NCI-H345 (cell line): ENCODE measurements at regions not wholly inside any gene's neighbourhood (a gene's known extent, or its start where the extent isn't known, plus 50 kb on each side); places are given as distances from the start of the nearest gene placed in this dataset.

Experiments used
- DNase-seq: peaks from one replicate; lab custom pipeline; 2025; lab: John Stamatoyannopoulos, UW

DNA sequence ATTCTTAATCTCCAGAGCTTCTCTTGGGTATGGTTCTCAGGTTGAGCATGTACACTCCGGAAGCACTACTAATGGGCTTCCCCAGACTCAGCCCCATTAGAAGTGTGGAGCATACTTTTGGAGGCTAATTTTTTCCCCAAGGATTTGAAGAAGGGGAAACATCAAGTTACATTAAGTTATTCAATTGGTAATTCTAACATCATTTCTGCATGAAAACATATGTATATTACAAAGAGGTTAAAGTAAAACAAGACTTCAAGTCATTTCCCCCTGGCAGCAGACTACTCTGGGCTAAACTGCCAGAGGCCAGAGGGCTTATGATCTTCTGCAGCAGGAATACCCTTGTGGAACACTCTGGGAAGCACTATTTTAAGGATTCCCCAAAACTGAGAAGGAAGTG, 227.7 kb upstream of the STK17B start:
- DNase-seq, result no peak

DNA sequence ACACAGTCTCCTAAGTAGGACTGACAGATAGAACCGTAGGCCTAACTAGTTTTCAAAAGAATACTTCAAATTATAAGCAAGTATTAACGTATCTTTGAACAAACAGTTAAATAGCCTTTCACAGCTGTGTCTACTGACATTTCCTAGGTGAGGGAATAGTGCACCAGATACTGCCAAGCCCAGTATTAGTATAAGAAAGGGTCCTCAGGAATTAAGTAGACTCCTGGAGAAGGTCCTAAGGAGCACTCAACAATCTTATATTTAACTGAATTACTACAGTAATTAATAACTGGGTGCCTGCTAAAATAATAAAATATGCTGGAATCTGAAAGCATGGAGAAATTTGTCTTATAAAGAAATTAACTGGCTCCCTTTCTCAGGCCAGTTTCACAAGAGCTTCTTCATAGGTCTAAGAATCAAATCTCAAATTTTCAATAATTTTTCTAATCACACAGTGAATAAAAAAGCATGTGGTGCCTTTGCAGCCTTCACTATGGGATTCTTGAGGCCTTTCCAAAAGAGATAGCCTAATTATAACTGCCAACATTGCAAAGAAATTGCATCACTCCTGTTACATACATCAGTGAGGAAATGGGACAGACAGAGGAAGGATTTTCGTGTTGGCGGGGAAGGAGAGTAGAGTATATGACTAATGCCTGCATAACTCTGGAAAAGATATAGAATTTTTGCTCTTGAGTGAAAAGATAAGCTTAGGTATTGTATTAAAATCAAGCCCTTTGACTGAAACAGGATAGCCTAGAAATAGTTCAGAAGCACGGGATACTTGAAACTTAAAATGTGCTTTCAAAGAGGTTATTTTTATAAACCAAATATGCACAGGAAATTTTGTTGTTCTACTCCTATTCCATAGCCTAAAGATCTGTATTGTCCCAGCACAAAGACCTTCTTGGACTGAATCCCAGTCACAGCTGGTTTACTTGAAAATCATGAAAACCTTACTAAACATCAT, 228.6 kb upstream of the STK17B start:
- DNase-seq, result no peak

DNA sequence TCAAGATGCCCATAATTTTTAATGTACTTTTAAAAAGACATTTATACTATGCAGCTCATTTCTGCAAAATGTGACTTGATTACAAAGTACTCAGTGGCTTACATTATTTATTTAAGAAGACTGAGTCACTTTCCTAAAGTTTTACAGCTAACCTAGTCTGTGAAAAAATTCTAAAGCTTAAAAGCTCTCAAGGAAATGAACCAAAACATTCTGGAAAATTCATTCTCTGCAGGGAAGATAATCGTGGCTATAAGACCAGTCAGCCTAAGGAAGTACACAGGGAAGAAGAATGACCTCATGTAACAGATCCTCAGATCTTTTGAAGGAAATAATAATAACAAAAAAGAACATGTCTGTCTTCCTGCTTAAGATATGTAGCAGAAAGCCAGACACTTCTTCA, 232.1 kb upstream of the STK17B start:
- no peak for DNase-seq

DNA sequence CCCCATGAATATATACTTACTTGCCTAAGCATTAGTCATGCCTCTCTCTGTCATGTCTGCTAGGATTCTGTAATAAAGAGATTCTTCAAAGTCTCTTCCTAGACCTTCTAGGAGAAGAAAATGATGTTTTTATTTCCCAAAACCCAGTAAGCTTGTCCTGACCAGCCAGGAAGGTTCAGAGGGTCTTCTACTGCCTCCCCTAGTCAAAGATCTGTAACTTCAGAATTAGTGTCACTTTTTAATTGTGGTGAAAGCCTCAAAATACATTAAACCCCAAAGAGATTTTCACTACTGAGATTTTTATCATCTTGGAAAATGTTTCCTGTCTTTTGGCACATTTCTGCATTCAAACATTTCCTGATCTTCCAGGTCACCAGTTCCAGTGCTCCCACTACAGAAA, 232.9 kb upstream of the STK17B start:
- no peak for DNase-seq

DNA sequence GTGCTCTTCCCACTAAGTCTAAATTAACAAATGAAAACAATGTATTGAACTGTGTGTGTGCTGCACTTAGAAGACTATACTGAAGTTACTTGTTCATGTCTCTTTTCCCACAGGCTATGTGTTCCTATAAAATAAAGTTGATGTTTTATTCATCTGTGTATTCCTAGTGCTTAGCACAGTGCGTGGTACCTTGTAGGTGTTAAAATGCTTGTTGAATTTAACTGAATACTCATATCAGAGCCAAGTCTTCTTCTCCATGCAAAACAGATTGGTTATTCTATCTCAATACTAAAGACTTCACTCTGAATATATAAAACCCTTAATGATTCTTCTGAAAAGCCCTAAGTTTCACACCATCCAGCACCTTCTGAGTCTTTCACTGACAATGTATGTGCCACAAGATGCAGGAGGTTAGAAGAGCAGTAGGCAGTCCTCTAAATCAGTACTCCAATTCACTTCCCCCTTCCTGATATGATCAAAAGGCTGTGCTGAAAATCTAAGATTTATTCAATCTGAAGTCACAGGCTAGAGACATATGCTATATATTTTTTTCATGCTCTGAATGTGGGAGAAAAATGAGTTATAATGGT, 231.7 kb upstream of the CCDC150 start:
- DNase-seq, result no peak

DNA sequence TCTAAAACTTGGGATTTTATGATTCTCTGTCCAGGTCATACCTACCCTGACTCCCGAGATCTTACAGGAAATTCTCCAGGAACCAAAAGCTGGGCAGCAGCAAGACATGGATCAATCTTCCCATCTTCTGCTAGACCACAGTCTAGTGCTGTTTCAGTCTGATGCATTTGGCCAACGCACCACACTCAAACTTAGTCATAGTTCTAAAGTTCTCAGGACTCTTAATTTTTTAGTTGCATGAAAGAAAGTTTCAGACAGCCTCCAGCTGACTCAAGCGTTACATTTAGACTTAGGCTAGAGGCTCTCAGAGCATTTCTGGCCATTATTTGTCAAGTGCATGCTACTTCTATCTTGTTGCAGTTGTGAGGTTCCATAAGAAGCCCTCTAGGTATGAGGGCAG, 230.1 kb upstream of the CCDC150 start:
- DNase-seq, result no peak

DNA sequence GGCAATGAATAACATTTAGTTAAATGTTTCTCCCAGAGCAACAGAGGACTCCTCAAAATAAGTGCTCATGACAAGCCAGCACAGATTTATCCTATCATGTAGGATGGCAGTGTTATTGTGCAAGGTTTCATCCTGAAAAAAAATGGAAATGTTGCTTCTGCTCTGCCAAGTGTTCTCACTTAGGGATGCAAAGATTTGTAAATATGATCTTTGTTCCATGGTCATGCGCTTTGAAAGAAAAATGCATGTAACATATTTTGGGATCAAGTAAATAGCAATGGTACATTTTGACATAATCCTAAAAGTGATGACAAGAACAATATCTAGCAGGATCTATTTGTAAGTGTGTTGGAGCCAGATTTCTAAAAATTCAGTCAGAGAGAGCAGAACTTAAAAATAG, 229.5 kb upstream of the CCDC150 start:
- no peak for DNase-seq

DNA sequence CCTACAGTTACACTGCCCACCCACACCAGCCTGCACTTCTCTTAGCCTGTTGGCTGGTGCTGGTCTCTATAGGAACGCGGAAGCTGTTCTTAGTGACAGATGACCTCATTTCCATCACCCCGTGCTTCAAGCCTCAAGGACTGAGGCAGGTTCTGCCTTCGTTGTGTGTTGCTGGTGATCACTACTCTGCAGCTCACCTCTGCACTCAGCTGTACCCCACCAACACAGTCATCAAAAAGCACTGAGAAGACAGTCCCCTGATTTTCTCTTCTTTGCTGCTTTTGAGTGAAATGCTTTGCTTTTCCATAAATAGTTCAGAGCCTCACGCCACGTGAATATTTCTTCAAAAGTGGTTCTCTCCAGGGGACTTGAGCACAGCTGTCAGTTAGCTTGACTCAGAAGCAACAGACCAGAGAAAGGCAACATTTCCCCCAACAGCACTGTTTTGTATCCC, 225.7 kb upstream of the CCDC150 start:
- no peak for DNase-seq

DNA sequence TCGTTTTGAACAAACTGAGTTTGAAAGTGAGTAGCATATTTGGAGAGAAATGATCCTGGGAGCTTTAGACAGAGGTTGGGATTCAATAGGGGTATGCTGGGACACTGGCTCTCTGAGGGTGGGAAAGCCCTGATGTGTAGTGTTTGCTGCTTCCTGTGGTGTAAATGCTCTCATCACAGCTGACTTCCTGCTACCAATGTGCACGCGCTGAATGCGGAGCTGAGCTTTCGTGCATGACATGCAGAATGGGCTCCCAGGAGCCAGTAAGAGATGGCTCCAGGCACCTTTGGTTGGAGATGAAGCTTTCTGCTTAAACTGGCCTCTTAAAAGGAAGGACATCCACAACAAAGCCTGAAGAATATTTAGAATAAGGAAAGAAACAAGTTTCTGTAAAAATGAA, 224.1 kb upstream of the CCDC150 start:
- no peak for DNase-seq

DNA sequence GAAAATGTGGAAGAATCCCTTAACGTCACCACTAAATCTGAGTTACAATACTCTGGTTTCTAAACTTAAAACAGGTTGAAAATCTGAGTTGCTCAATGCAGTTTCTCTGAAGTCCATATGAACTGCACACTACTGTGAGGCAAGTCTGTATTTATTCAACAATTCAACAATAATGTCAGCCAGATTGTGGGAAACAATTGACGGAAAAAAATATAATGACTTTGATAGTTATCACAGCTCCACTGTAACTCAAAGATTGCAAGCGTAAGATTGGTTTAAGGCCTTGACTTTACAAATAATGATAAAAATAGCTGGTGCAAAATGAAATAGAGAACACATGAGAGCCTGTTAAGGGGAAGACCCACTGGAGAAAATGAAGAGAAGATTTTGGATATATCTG, 219.4 kb upstream of the CCDC150 start:
- DNase-seq, result no peak

DNA sequence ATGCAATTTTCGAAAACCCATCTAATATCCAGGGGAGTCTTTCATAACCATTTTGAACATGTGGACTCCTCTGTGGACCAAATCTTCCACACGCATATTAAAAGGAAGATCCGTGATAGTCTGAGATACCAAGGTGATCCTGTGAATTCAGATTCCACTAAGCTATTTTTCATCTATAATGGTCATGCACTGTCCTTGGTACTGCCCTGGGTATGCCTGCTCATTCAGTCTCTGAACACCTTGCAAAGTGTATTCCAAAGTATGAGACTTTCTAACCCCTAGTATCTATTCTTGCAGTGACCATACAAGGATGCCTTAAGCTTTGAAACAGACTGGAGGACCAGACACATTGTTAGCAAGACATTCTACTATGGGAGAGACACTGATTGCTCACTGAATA, 217.6 kb upstream of the CCDC150 start:
- no peak for DNase-seq

DNA sequence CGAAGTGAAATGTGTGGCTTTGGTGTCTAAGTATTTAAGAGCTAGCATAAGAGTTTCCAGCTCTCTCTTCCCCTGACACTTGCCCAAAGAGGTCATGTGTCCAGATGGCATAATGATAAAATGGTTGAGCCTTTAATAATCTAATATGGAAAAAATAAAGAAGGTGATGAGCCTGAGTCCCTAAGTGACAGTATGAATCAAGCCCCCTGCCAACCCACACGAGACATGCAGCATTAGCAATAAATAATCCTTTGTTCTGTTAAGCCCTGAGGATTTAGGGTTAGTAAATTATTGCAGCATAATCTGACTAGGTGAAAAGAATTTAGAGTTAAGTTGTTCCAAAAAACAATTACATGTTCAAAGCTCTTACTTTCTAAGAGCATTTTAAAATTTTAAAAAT, 217.2 kb upstream of the CCDC150 start:
- no peak for DNase-seq

DNA sequence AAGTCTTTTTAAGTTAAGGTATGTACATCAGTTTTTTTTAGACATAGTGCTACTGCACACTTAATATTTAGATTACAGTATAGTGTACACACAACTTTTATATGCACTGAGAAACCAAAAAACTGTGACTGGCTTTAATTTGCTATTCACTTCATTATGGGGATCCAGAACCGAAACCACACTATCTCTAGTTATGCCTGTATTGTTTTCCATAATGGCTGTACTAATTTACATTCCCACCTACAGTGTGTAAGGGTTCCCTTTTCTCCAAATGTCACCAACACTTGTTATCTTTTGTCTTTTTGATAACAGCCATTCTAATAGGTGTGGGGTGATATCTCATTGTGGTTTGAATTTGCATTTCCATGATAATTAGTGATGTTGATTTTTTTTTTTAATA, 213.4 kb upstream of the CCDC150 start:
- no peak for DNase-seq

DNA sequence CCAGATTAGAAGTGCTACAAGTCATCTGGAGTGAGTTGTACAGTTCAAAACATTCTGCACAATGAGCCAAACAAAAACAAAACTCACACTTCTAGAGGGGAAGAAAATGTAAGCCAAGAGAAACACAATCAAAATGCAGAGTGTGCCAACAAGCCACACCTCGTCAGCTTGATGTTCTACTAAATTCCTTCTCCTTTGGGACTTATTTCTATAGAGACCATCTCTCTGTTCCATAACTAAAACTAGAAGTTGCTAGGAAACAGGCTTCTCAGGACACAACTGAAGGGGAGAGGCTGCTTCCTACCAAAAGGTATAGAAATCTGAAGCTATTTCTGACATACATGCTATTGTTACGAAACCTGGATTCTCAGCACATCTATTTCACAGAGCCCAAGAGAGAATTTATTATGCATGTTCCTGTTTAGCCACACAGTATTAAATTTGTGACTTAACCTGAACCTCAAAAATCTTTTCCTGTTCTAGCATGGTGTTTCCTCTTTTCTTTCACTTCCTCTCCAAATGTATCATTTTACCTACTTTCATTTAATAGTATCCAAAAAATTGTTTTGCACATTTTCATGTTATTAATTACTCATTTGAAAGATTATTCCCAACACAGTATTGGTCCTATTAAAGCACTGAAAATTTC, 211.4 kb upstream of the CCDC150 start:
- DNase-seq, result no peak

DNA sequence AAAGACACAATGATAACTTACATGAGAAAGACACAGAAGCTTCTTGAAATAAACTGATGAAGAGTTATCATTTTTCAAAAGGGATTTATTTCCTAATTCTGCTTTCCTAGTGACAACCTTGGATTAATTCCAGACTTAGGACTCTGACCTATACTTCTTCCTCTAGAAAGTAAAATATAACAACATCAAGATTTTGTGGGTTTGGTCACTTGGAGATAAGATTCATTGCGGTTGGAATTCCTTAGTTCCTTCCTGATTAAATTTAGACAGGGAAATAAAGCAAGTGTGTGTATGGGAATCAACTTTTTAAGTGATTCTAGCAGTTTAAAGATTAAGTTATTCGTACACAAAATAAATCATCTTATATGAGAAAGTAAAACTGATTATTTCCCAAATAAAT, 208.4 kb upstream of the CCDC150 start:
- no peak for DNase-seq

DNA sequence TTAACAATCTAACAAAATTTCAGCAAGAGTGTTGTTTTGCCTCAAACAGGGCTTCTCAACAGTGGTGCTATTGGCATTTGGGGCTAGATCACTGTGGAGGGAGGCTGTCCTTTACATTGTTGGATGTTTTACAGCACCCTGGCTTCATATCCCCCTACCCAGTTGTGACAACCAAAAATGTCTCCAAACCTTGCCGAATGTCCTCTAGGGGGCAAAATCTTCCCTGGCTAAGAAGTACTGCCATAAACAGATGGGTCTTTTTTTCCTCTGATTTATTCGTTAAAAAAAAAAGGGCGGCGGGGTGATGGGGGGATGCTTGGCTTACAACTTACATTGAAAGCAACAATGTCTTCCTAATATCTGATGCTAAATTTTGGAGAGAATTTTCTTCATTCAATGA, 207.6 kb upstream of the CCDC150 start:
- no peak for DNase-seq

DNA sequence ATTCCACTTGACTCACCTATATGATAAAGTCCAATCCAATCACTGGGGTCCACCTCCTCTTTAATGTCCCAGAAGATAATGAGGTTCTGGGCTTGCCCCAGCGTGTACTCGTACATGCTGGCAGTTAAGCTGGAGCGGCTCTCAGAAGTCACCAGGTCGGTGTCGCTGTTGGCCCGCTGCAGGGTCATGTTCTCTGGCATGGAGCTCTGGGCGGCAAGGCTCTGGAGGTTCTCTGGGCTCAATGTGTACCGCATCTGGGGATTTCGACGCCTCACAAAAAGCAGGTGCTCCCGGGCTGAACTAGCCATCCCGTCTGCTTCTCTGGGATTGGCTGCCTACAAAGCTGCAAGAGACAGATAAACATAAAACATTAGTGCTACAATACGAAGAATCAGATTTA, 206.4 kb upstream of the CCDC150 start:
- DNase-seq, result no peak

DNA sequence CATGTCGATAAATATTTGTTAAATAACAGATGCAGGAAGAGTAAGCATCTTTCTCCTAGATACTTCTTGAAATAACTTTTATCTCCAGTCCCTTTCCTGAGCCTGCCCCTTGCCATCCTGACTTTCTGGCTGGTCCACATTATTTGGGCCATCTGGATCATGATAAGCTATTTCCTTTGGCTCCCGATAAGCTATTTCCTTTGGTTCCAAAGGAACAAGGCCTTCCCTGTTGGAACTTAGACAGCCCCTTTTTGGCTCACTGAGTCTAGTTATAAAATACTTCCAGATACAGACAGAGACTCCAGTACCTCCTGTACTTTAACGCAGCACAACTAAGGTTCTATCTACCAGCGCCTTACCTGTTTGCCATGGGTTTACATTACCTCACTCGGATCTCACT, 205.3 kb upstream of the CCDC150 start:
- DNase-seq, result no peak

DNA sequence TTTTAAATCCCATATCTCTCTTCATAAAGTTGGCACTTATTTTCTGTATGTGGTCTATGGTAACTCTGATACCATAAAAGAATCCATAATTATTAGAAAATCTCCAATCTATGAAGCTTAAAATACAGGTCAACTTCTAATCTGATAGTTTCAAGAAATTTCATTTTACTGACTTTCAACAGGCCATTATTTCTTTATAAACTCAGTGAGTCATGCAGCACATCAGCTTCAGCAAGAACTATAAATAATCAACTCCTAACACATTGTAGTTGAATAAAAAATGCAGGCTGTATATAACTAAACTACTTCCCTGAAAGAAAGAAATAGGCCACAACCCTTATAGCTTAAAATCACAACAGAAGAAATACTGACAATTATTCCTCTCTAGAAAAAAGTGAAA, 204.3 kb upstream of the CCDC150 start:
- DNase-seq, result no peak

DNA sequence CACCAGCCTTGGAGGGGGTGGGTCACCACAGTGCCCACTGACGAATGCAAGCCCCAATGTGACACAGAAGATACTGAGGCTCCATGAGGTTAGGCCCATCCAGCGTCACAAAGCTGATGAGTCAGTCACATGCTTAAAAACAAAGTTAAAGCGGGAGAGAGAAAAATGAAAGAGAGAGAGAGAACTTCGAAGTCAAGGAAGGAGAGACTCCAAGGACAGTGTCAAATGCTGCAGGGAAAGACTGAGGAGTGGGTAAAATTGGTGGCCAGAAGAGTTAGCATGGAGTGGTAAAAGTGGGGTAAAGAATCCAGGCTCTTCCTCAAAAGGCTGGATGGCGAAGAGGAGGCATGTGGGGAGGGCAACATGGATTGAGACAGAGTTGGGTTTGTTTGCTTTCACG, 201.9 kb upstream of the CCDC150 start:
- DNase-seq, result no peak

DNA sequence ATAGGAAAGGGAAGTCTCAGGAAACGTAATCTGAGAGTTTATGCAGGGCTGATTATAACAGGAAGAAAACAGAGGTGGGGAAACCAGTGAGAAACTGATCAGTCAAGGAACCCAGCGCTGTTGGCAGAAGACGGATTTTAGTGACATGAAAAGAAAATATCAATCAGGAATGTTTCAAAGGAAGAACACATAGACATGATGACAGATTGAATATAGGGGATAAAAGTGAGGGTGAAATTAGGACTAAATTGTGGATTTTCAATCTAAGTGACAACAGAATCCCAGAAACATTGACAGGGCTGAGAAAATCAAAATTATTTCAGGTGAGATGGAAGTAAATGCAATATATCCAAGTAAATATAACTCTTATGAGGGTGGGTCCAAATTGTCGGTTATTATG, 199.8 kb upstream of the CCDC150 start:
- DNase-seq, result no peak

DNA sequence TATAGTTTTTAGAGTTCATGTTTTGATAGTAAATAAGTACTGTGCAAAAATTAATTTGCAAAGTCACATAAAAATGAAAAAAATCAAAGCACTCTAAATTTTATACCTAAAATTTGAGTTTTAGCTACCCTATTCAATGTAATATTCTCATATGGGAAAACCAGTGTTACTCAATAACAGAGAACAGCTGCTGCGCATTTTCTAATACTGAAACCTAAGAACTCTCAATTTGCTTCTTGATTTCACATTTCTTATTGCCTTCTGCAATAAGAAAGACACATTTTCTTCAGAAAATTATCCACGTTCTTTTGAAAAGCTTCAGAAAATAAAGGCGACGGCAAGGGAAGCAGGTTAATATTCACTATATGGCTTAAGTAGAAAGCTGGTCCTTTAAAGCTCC, 199.1 kb upstream of the CCDC150 start:
- DNase-seq, result no peak

DNA sequence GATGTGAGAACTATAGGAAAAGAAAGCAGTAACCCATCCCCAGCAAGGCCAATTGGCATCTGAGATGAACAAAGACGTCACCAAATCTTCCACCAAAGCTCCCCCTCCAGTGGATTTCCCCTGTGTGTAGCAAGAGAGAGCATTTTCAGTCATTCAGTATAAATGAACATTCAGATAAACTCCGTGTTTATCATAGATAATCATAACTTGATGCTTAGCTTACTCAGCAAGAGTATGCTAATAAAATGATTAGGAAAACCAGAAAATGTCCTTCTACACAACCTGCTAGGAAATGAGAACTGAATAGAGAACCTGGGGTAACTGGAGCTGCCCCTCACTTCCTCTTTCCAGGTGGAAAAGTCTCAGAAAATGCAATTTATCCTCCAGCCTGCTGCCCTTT, 198.0 kb upstream of the CCDC150 start:
- no peak for DNase-seq
